GM23338 (cell line): ENCODE measurements at regions not wholly inside any gene's neighbourhood (a gene's known extent, or its start where the extent isn't known, plus 50 kb on each side); places are given as distances from the start of the nearest gene placed in this dataset.

ENCODE experiments used
- ATAC-seq: fragments of 200-7000 bp; cut with Tn5 transposase; 3 replicates; pipeline ENCODE4 v1.9.1; 2020
- DNase-seq: peaks from one replicate; pipeline ENCODE4 v3.0.0-alpha.2; 2015; ENCODE audit warnings: low spot score
- H2AFZ ChIP-seq: fragments of 200-600 bp; sonication (generic); 2 replicates; pipeline ENCODE4 v1.8.0; 2016; ENCODE audit warnings: antibody characterized with exemption, mild to moderate bottlenecking, moderate library complexity
- H3F3A ChIP-seq: fragments of 200-600 bp; sonication (generic); replicated peaks from 2 replicates; pipeline ENCODE4 v1.8.0; 2017; ENCODE audit warnings: antibody characterized with exemption, mixed run types, low read depth
- H3K27ac ChIP-seq: fragments of 200-600 bp; sonication (generic); 2 replicates; pipeline ENCODE4 v1.6.1; 2016; ENCODE audit warnings: low read depth
- H3K27me3 ChIP-seq: fragments of 200-600 bp; sonication (generic); 2 replicates; pipeline ENCODE4 v1.8.0; 2016; ENCODE audit warnings: mild to moderate bottlenecking, mixed run types, moderate library complexity; ENCODE audit not compliant: insufficient read depth
- H3K36me3 ChIP-seq: fragments of 200-600 bp; sonication (generic); 2 replicates; pipeline ENCODE4 v1.8.0; 2016; ENCODE audit warnings: mild to moderate bottlenecking; ENCODE audit not compliant: insufficient read depth
- H3K4me1 ChIP-seq: fragments of 200-600 bp; sonication (generic); 2 replicates; pipeline ENCODE4 v1.8.0; 2016; ENCODE audit warnings: mild to moderate bottlenecking, moderate library complexity; ENCODE audit not compliant: insufficient read depth
- H3K4me2 ChIP-seq: fragments of 200-600 bp; sonication (generic); 2 replicates; pipeline ENCODE4 v1.7.1; 2017; ENCODE audit warnings: mixed run types
- H3K4me3 ChIP-seq: fragments of 200-600 bp; sonication (generic); 2 replicates; pipeline ENCODE4 v1.6.1; 2016; ENCODE audit warnings: mixed run types
- H3K79me2 ChIP-seq: fragments of 200-600 bp; sonication (generic); replicated peaks from 2 replicates; pipeline ENCODE4 v1.8.0; 2017; ENCODE audit warnings: mild to moderate bottlenecking; ENCODE audit not compliant: insufficient read depth
- H3K9me2 ChIP-seq: fragments of 200-600 bp; sonication (generic); 2 replicates; pipeline ENCODE4 v1.8.0; 2017; ENCODE audit not compliant: insufficient read depth
- H4K20me1 ChIP-seq: fragments of 200-600 bp; sonication (generic); replicated peaks from 2 replicates; pipeline ENCODE4 v1.8.0; 2017; ENCODE audit warnings: mild to moderate bottlenecking; ENCODE audit not compliant: insufficient read depth
- H3K27ac Mint-ChIP-seq: 2 replicates; pipeline ENCODE4 v1.8.0; 2020; ENCODE audit warnings: inconsistent platforms, mild to moderate bottlenecking, moderate library complexity, mixed read lengths
- H3K27me3 Mint-ChIP-seq: 3 replicates; pipeline ENCODE4 v1.8.0; 2022; ENCODE audit warnings: low read depth, mild to moderate bottlenecking, moderate library complexity, mixed read lengths, inconsistent platforms; ENCODE audit not compliant: insufficient read depth, poor library complexity
- H3K36me3 Mint-ChIP-seq: 3 replicates; pipeline ENCODE4 v1.8.0; 2021; ENCODE audit warnings: low read depth, mild to moderate bottlenecking, inconsistent platforms, moderate library complexity, mixed read lengths
- H3K4me1 Mint-ChIP-seq: 3 replicates; pipeline ENCODE4 v1.8.0; 2020; ENCODE audit warnings: mild to moderate bottlenecking, inconsistent platforms, mixed read lengths
- H3K4me3 Mint-ChIP-seq: 3 replicates; pipeline ENCODE4 v1.8.0; 2021; ENCODE audit warnings: moderate library complexity, mild to moderate bottlenecking, inconsistent platforms, mixed read lengths
- H3K9me3 Mint-ChIP-seq: 3 replicates; pipeline ENCODE4 v1.8.0; 2020; ENCODE audit warnings: moderate library complexity, mild to moderate bottlenecking, inconsistent platforms, mixed read lengths
- CTCF ChIP-seq, 2 experiments: fragments of 200-600 bp in 1 of 2; sonication (generic) in 1 of 2; conservative IDR thresholded peaks; 2 replicates each; pipeline versions ENCODE4 v1.5.1 to v1.6.1; 2016 to 2017; ENCODE audit warnings: antibody characterized with exemption in 2 of 2, low read depth in 2 of 2, mild to moderate bottlenecking in 2 of 2, moderate library complexity in 1 of 2
- ETS1 ChIP-seq: IDR thresholded peaks from 2 replicates; pipeline ENCODE4 v1.6.1; 2016; ENCODE audit warnings: antibody characterized with exemption
- EZH2 ChIP-seq: fragments of 200-600 bp; sonication (generic); IDR thresholded peaks from one replicate; pipeline ENCODE4 v1.8.0; 2017; ENCODE audit warnings: antibody characterized with exemption, mild to moderate bottlenecking, low read depth; ENCODE audit not compliant: unreplicated experiment
- EZH2phosphoT487 ChIP-seq: fragments of 200-600 bp; sonication (generic); IDR thresholded peaks from one replicate; pipeline ENCODE4 v1.8.1; 2018; ENCODE audit warnings: antibody characterized with exemption; ENCODE audit not compliant: unreplicated experiment
- JUNB ChIP-seq: IDR thresholded peaks from one replicate; pipeline ENCODE4 v1.6.1; 2016; ENCODE audit warnings: antibody characterized with exemption; ENCODE audit not compliant: unreplicated experiment
- NANOG ChIP-seq: IDR thresholded peaks from 2 replicates; pipeline ENCODE4 v1.6.1; 2016; ENCODE audit warnings: antibody characterized with exemption, borderline replicate concordance
- POLR2AphosphoS5 ChIP-seq: IDR thresholded peaks from 2 replicates; pipeline ENCODE4 v1.6.1; 2016; ENCODE audit warnings: antibody characterized with exemption, low read depth
- STAT1 ChIP-seq: IDR thresholded peaks from one replicate; pipeline ENCODE4 v1.6.1; 2016; ENCODE audit warnings: antibody characterized with exemption; ENCODE audit not compliant: unreplicated experiment
- ZNF331 ChIP-seq: fragments of 250-450 bp; sonication (Bioruptor Pico); IDR thresholded peaks from 2 replicates; pipeline ENCODE4 v1.5.0; 2020; ENCODE audit warnings: low read depth, mild to moderate bottlenecking, moderate library complexity
- ZNF462 ChIP-seq: fragments of 250-450 bp; sonication (Bioruptor Pico); IDR thresholded peaks from 2 replicates; pipeline ENCODE4 v1.5.0; 2020; ENCODE audit warnings: mild to moderate bottlenecking, moderate library complexity

- H3K4me1 ChIP-seq = no peaks in the 10 kb centered on the region
- no peaks in the 10 kb centered on the region for H3K36me3 Mint-ChIP-seq
- no peaks in the 10 kb centered on the region for H3K27me3 ChIP-seq
- no peaks in the 10 kb centered on the region for H3K36me3 ChIP-seq
- H3F3A ChIP-seq = no peaks in the 10 kb centered on the region
- no peaks in the 10 kb centered on the region for H3K4me1 Mint-ChIP-seq
- no peak overlapping the region for H3K27ac Mint-ChIP-seq
- H3K27me3 Mint-ChIP-seq = no peaks in the 10 kb centered on the region
- H3K4me3 ChIP-seq = no peak overlapping the region
- no peaks in the 10 kb centered on the region for H3K79me2 ChIP-seq
- no peak overlapping the region for H2AFZ ChIP-seq
- no peak for TF ChIP-seq ZNF462
- no peak for TF ChIP-seq JUNB
- no peak for TF ChIP-seq POLR2AphosphoS5
- TF ChIP-seq CTCF (conservative IDR thresholded peaks at IDR 0.05; ENCODE audit: low read depth in 2 of 2) = no peak
- TF ChIP-seq STAT1 = no peak
- no peak for TF ChIP-seq ETS1
- no peak for TF ChIP-seq EZH2phosphoT487
- no peak for TF ChIP-seq NANOG
- TF ChIP-seq EZH2 = no peak
- TF ChIP-seq ZNF331 (CRISPR knock-in tag) = no peak
- no peak overlapping the region for H3K4me3 Mint-ChIP-seq
- no peaks in the 10 kb centered on the region for H3K9me2 ChIP-seq
- no peak overlapping the region for H3K4me2 ChIP-seq
- ATAC-seq = no peak
- H3K9me3 Mint-ChIP-seq = no peaks in the 10 kb centered on the region
- DNase-seq = no peak
- no peaks in the 10 kb centered on the region for H4K20me1 ChIP-seq
- H3K27ac ChIP-seq = no peak overlapping the region
Observed at GRCh38 chr6:137352859-137353258, 133.7 kb upstream of the IFNGR1 start.
